ENCODE measurements at regions not wholly inside any gene's neighbourhood (a gene's known extent, or its start where the extent isn't known, plus 50 kb on each side); places are given as distances from the start of the nearest gene placed in this dataset.

- DNase-seq, result no peak
These were observed 242.9 kb downstream of the ARL6IP6 start for GRCh38 chr2:152961351-152961750.

GRCh38 chr2:152950126-152950525 is 231.7 kb downstream of the ARL6IP6 start:
- no peak for DNase-seq

GRCh38 chr2:152944099-152944498 is 225.7 kb downstream of the ARL6IP6 start:
- DNase-seq, result no peak

- no peak for DNase-seq
These were observed 224.6 kb downstream of the ARL6IP6 start for GRCh38 chr2:152942940-152943440.

- no peak for DNase-seq
These were observed 212.1 kb downstream of the ARL6IP6 start for GRCh38 chr2:152930501-152930900.

- no peak for DNase-seq
These were observed 211.2 kb downstream of the ARL6IP6 start for GRCh38 chr2:152929628-152930027.

GRCh38 chr2:152925547-152926448 is 207.4 kb downstream of the ARL6IP6 start:
- peak; percentile 19 for DNase-seq

- no peak for DNase-seq
These were observed 206.3 kb downstream of the ARL6IP6 start for GRCh38 chr2:152924722-152925121.

- no peak for DNase-seq
These were observed 205.8 kb downstream of the ARL6IP6 start for GRCh38 chr2:152924219-152924618.

GRCh38 chr2:152920846-152921245 is 202.4 kb downstream of the ARL6IP6 start:
- DNase-seq, result no peak

GRCh38 chr2:152910970-152911369 is 192.6 kb downstream of the ARL6IP6 start:
- DNase-seq, result no peak

GRCh38 chr2:152907046-152907445 is 188.6 kb downstream of the ARL6IP6 start:
- DNase-seq, result no peak

GRCh38 chr2:152894051-152894450 is 175.6 kb downstream of the ARL6IP6 start:
- DNase-seq, result no peak

GRCh38 chr2:152890736-152891135 is 172.3 kb downstream of the ARL6IP6 start:
- no peak for DNase-seq

GRCh38 chr2:152883951-152884487 is 165.6 kb downstream of the ARL6IP6 start:
- DNase-seq, result no peak

GRCh38 chr2:152881527-152881926 is 163.1 kb downstream of the ARL6IP6 start:
- DNase-seq, result no peak

- no peak for DNase-seq
These were observed 160.9 kb downstream of the ARL6IP6 start for GRCh38 chr2:152879275-152879674.

GRCh38 chr2:152875701-152876695 is 157.6 kb downstream of the ARL6IP6 start:
- DNase-seq, result no peak

GRCh38 chr2:152874955-152875354 is 156.5 kb downstream of the ARL6IP6 start:
- DNase-seq, result no peak

GRCh38 chr2:152870239-152870638 is 151.8 kb downstream of the ARL6IP6 start:
- DNase-seq, result no peak

- DNase-seq, result no peak
These were observed 149.0 kb downstream of the ARL6IP6 start for GRCh38 chr2:152867397-152867796.

- no peak for DNase-seq
These were observed 146.3 kb downstream of the ARL6IP6 start for GRCh38 chr2:152864601-152865149.

- DNase-seq, result no peak
These were observed 145.4 kb downstream of the ARL6IP6 start for GRCh38 chr2:152863826-152864225.
